ENCODE measurements at regions not wholly inside any gene's neighbourhood (a gene's known extent, or its start where the extent isn't known, plus 50 kb on each side); places are given as distances from the start of the nearest gene placed in this dataset.

DNA sequence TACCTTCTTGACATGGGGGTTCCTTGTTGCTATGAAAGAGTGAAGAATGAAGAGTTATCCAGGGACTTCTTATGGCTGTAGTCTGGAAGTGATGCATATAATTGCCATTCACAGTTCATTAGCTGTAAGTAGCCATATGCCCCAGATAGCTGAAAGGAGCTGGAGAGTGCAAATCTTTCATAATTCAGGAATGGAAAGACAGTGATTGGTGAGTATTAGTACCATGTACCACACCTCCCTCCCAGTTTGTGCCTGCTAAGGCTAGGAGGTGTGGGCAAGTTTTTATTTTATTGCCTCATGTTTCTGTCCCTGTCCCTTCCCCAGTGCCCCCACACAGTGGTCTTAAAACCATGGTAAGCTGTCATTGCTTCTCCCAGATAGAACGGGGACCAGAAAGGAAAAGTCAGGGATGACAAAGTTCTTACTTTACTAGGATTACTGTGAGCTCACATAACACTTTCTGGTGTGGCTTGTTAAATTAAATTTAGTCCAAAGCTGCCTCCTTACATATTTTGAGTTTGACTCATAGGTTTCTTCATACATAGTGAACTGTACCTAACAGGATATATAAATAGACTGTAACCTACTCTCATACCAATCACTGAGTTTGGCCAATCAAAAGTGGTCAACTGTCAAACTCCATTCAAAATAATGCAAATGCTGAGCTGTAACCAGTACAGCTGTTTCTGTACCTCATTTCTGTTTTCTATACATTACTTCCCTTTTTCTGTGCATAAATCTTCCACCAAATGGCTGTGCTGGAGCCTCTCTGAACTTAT is 119.4 kb downstream of the RFPL4B start:
- TF ChIP-seq EP300 (IDR thresholded peaks at IDR 0.05) (no peak), POLR2A (IDR thresholded peaks at IDR 0.05) (no peak)

All from ovary (tissue), 1 donor.